HCT116 (cell line): ENCODE measurements at regions not wholly inside any gene's neighbourhood (a gene's known extent, or its start where the extent isn't known, plus 50 kb on each side); places are given as distances from the start of the nearest gene placed in this dataset.

Experiments used
- CTCF ChIP-seq, 3 experiments: fragments of 200-600 bp in 1 of 3; sonication (generic) in 1 of 3; IDR thresholded peaks in 2 of 3; conservative IDR thresholded peaks in 1 of 3; 2 replicates each; pipeline ENCODE4 v1.5.1; 2012 to 2017; ENCODE audit warnings: low read depth in 2 of 3, low read length in 2 of 3, antibody characterized with exemption in 1 of 3, borderline replicate concordance in 1 of 3, control low read depth in 1 of 3, mild to moderate bottlenecking in 1 of 3, mixed read lengths in 1 of 3, mixed run types in 1 of 3, moderate library complexity in 1 of 3; ENCODE audit not compliant: insufficient read depth in 1 of 3
- POLR2A ChIP-seq: IDR thresholded peaks from 2 replicates; pipeline ENCODE4 v1.7.0; 2011; ENCODE audit warnings: borderline replicate concordance; ENCODE audit not compliant: insufficient read depth, insufficient read length; ENCODE audit errors: extremely low read depth
- RAD21 ChIP-seq: IDR thresholded peaks from 2 replicates; pipeline ENCODE4 v1.6.1; 2012; ENCODE audit warnings: low read depth, mild to moderate bottlenecking
- SIN3A ChIP-seq: IDR thresholded peaks from 2 replicates; pipeline ENCODE4 v1.6.1; 2012; ENCODE audit warnings: low read depth

GRCh38 chr3:110686701-110687100 lies 384.9 kb upstream of the NECTIN3 start:
- TF ChIP-seq POLR2A (no peak), CTCF (IDR thresholded peaks at IDR 0.05 in 2 of 3, conservative IDR thresholded peaks at IDR 0.05 in 1 of 3; ENCODE audit: borderline replicate concordance in 1 of 3, insufficient read depth in 1 of 3, low read depth in 2 of 3, low read length in 2 of 3) (no peak), SIN3A (no peak), RAD21 (no peak)
